HG02623 (cell line): ENCODE measurements at regions not wholly inside any gene's neighbourhood (a gene's known extent, or its start where the extent isn't known, plus 50 kb on each side); places are given as distances from the start of the nearest gene placed in this dataset.
A peak's percentile ranks its signal among the peaks of the same experiment; 100 is the strongest.
"Not testable (repeated sequence)": the region's sequence is repeated elsewhere in the genome, so short reads cannot be mapped to it uniquely, and the experiment has no call there.

Experiments
- ATAC-seq: cut with Tn5 transposase; IDR thresholded peaks from one replicate; pipeline ENCODE4 v1.9.1; 2021; ENCODE audit warnings: moderate library complexity; ENCODE audit not compliant: unreplicated experiment

DNA sequence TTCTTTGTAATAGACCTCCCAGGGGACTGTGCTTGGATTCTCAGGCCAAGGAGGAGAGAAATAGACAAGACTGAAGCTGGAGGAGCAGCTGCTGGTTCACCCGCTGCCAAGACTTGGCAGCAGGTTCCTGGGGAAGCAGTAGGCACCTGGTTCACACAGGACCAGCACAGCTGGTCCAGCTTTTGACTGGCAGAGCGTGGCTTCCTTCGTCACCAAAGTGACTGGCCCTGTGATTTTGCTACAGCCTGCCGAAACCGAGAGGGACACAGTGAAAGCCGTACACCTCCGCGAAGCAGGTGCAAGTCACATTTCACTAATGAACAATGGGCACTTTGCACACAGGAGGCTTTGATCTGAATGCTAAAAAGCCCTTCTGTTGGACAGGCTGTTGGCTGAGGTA, 199.0 kb downstream of the RNF144B start:
- no peak for ATAC-seq

DNA sequence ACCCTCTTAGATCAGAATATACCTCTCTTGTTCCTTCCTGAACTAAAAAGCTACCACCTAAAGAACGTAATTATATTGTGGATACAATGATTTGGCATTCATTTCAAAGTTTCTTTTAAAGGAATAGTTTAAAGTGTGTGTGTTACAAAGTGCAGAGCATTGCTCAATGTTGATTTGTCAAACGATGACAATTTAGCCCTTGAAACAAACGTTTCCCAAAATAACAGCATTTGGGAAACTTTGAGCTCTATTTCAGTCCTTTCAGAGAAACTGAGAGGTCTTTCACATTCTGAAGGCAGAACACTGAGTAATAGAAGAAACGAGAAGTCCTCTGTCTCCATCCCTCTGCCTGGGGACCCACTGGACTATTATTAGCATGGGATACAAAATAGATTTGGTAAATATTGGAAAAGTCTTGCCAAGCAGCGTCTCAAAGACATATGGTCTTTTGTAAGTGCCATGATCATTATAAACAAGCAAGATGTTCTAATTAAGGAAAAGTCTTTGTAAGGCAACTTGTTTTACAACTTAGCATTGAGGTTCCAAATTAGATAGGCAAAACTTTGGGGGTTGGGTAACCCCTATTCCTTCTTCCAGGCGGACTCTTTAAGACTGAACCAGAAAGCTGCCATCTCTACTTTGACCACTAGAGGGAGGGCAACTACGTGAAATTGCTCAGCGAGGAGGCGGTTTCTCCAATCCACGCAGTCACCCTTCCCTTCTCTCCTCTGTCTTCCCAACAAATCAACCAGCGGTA, 208.8 kb downstream of the RNF144B start:
- ATAC-seq: peak; percentile 66

DNA sequence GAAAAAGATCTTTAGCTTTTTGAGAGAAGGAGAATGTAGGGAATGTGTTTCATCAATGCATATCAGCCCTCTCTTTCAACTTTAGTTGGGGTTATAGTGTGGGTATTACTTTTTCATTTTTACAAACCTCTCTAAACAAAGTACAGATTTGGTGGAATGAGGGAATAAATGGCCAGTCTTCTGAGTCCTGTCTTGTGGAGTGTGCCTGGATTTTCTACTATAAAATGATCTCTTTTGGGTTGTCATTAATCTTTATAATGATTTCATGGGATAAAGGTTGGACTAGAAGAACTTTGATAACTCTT, 209.3 kb downstream of the RNF144B start:
- ATAC-seq: no peak

DNA sequence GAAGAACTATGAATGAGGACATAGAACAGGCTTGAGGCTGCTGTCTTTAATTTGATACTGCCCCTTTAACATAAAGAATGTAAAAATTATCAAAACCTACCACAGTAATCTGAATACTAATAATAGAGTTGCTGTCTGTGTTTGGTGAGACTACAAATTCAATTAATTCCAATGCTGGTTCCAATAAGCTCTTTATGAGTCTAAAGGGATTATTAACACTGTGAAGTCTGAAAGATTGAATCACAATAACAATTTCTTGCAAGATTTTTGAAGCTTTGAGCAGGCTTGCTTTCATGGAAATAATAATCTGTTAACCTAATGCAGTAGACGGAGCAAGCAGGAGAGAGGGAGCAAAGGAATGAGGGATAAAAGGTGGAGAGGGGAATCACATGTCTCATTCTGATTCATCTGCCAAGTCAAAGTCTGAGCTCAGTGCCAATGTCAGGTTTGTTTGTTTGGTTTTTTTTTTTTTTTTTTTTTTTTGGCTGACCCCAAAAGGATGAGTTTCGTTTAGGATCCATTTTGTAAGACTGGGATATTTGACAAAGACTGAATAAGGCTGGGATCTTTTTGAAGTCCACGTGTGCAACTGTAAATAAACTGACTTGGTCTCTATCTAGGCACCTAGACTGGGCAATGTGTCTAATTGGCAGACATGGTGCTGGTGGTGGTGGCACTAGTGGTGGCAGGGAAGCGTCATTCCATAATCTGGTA, 211.6 kb downstream of the RNF144B start:
- ATAC-seq: no peak

DNA sequence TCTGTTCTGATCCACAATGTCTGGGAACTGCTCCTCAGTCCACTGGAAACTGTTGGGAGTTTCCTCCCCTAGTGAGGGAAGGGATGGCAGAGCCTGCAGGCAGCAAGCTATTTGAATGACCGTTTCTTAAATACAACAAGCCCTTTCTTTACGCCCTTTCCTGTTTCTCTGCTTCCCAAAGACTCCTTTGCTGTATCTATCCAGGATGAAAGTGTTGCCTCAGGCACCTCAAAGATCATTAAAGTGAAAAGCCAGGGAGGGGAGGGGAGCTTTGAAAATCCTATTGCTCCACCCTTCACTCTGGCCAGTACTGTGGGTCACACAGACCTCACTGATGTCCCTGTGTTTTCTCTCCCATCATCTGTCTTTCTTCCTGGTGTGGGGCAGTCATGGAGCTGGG, 213.1 kb downstream of the RNF144B start:
- ATAC-seq: no peak

DNA sequence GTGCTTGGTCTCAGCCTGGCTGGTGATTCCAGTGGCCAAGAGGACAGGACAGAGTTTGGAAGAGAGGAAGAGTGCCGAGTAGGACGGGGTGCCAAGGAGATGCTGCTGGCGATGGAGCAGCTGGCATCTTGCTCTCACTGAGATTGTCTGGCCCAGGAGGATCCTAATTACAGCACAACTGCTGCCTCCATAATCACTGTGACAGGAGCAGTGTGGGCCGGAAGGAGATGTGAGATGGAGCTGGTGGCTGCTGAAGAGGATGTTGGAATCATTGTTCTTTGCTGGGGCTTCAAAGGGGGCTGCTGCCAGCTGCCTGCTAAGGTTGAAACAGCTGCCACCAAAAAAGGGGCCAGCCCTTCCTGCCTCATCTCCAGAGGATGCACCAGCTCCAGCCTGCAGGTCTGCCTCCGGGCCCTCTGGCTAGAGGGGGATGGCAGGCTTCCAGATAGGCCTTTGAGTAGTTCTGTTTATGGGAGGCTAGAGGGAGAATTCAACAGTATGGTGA, 214.4 kb downstream of the RNF144B start:
- no peak for ATAC-seq

DNA sequence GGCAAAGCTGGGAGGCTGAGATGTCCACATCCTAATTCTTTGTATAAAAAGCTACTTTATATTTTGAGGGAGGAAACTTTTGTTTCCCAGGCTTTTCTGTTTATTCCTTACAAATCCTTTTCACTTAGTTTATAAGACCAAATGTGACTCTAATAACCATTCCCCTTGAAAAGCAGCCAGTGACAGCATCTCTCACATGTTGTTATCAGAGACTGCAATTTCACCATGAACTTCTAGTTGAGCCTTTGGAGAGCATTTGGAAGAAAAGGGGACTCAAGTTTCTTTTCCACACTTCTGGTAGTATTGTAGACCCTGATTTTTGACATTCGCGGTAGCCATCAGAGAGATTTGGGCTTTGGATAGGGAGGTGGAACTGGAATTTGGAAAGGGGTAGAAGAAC, 215.8 kb downstream of the RNF144B start:
- ATAC-seq: no peak

DNA sequence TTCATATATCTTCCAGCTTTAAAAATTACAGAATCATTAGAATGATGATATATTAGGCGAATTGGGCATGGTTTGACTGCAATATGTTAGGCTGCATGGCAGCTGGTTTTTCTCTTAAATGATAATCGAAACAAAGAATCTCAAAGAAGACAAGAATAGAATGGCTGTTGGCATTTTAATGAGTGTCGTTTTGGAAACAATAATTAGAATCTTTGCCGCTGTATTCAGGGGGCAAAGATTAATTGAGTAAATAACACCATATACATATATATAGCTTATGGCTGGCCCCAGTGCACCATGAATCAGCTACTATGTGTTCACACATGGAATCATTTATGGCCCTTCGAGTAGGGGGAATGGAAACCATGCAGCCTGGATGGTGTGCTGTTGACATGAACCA, 216.2 kb downstream of the RNF144B start:
- ATAC-seq: no peak

DNA sequence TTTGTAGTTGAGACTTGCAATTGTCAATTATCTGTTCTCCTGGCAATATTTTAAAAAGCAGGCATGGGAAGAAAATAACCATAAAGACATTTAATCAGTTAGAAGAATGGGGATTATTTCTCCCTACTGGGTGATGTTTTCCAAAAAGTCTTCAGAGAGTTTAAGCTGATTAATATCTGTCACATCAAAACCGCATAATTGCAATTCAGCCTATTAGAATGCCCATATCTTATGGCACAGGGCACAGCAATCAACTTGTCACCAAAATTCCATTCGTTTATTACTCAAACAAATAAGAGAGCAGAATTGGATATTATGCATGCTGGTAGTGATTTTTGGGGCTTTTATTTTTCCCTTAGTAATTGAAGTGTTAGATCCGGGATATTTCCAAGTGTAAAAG, 218.7 kb downstream of the RNF144B start:
- no peak for ATAC-seq

DNA sequence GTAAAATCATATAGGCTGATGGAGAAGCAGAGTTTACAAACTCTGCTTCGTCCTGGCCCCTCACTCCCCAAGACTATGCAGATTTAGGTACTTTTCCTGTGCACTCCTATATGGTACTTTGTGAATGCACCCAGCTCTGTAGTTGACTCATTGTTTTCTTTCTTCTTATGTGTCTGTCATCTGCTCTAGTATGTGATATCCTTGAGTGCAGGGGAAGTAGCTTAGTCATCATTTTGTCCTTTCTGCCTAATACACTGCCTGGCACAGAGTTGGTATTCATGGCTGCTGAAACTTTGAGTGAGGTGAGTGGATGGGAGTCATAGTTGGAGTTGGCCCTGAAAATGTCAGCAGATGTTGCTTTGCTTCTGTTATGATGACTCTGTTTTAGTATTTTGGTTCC, 222.6 kb downstream of the RNF144B start:
- ATAC-seq: no peak

DNA sequence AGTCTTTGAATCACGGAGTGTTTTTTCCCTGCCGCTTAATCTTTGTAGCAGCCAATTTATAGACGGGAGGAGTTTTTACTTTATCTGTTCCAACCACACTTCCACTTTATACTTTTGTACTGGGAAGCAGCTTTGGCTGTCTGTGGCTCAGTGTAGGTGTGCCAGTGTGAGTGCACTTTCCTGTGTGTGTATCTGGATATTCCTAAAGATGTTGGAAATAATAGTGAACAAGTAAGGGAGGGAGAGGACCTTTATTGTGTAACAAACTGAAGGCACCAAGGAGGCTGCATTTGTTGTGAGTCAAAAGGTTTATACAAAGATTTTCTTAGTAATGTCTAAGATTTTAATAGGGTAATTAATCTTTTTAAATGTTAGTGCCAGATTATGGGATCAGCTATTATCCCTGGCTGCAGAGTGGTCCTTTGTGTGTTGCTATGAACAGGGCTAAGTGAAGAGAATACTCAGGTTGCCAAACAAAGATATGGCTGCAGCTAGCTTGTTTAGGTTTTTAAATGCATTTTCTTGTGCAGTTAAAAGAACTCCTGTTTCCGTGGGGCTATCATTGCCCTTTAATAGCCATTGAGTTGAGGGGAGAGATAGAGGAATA, 226.3 kb downstream of the RNF144B start:
- ATAC-seq: no peak

DNA sequence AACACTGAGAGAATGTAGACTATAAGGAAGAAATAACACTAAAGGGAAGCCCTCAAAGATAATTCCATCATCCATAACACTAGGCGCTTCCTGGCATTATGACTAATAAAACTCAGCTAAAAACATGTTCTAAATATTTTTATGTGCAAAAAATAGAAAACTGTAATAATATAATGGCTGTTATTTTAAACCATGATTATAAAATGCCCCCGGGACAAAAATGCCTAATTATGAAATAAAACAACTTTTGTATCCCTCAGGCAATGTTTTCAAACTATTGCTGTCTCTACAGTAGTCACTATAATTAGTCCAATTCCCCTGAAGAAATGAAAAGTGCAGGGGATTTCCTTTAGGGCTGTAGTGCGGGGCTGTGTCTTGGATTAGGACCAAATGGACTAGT, 242.4 kb downstream of the RNF144B start:
- no peak for ATAC-seq

DNA sequence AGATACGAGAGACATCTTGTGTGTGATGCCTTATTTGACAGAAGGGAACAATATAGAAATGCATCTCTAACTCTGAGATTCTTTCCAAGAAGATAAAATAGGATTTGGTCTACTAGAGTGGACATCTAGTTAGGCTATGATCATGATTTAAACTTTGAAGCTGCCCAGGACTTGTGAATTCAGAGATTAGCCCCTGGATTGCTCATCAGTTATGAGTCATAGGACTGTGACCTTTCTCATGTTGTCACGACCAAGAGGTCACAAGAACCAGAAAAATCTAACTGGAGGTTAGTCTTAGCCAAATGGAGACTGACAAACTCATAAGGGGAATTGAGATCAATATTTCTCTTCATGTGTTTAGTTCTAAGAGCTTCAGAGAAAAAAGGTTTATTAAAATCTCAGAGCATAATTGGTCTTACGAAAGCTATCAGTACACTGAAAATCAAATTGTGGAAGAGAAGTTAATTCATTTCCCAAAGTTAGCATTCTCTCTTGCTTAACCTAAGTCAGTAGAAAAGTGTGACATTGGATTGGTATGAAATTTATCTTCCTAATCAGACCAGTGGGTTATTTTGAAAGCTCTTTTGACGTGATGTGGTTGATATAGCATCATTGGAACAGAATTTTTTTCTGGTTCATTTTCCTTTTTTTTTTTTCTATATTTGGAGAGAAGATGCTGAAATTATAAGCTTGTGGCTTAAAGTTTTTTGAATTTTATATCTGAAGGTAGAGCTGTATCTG, 245.7 kb downstream of the RNF144B start:
- no peak for ATAC-seq

DNA sequence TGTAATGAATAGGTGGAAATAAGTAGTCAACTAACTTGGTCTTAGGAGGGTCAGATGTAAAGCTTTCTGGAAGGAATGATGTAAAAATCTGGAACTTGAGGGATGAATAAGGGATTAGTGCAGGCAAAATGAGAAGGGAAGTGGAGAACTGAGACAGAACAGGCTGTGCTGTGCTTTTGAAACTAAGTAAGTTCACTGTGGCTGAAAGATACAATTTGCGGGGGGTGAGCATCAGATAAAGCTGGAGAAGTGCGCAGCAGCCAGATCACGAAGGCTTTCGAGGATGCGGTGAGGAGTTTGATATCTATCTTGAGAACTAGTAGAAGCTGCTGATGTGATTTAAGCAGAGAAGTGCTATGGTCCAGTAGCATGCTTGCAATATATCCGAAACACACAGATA, 247.8 kb downstream of the RNF144B start:
- no peak for ATAC-seq

DNA sequence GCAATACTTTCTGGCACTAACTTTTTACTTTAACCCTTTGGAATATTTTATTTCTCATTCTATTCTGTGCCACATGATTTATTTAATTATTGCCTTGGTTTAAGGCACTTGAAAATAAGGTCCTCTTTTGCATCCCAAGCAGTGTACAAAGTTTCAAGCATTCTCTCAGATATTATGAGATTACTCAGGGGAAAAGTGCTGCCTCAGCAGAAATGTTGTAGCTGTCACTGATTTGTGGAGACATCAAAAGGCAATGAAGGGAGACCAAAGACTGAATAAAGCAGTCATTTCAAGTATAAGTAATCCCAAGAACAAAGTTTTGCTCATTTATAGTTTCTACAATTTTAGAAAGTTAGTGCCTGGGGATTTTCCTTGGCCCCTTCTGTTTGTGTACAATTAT, 253.0 kb downstream of the RNF144B start:
- ATAC-seq: no peak

DNA sequence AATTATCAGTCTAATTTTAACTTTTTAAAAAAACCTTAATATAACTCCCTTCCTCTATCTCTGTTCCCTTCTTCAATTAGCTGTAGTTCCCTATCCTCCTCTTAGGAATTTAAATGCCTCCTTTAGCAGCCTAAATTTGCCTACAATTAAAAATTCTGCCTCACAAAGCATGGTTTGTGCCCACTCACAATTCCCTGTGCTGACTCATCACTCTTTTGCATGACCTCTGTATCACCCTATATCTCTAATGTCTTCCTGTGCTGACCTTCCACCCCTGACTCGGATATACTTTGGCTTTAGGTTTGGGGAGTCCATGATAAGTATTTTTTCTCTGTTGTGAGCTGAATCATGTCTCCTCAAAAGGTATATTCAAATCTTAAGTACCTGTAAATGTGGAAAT, 253.6 kb downstream of the RNF144B start:
- ATAC-seq: no peak

DNA sequence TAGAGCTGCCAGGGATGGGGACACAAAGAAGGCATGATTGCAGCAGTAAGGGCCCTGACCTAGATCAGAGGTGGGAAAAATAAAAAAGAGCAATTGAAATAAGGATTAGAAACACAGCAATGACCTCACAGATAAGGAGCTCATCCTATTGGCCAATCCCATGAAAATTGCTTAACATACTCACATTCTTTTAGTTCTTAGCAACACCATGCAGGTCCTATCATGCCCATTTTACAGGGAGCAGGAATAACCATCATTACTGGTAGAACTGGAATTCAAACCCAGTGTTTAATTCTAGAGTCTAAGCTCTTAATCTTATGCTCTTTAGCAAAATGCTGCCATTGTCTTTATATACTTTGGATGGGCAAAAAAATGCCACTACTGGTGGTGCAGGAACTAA, 267.7 kb downstream of the RNF144B start:
- no peak for ATAC-seq

DNA sequence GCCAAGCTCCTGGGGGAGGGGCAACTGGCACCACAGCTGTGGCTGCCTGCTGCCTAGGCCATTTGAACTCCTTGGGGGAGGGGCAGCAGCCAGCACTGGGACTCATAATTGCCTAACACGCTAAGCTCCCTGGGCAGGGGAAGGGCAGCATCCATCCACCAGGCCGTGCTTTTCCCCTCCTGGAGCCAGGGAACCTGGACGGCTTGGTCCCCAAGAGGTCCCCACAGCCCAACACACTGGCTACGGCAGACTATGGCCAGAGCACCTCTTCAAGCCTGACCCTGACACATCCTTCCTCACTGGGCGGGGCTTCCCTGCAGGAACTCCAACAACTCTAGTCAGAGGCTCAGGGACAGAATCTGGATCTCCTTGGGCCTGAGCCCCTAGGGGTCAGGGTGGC, 269.4 kb downstream of the RNF144B start:
- no peak for ATAC-seq

DNA sequence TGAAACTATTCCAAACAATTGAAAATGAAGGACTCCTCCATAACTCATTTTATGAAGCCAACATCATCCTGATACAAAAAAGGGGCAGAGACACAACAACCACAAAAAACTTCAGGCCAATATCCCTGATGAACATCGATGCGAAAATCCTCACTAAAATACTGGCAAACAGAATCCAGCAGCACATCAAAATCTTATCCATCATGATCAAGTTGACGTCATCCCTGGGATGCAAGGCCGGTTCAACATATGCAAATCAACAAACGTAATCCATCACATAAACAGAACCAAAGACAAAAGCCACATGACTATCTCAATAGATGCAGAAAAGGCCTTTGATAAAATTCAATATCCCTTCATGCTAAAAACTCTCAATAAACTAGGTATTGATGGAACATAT, 272.8 kb downstream of the RNF144B start:
- ATAC-seq: not testable (repeated sequence)

DNA sequence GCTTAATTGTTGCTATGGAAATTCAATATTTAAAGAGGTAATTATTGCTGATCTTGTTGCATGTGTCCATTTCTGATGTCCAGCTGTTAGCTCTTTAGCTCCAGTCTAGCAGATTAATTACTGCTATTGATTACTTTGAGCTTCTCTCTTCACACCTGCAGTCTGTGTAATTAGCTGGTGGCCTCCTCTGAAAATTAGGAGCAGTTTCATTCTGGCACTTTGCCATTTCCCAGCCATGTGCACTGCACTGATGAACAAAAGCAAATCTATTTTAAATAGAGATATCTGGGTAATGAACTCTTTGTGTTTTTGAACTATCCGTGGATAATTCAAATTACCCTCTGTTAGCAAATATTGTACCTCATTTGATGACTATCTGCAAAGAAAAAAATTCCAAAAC, 275.9 kb downstream of the RNF144B start:
- ATAC-seq: no peak

DNA sequence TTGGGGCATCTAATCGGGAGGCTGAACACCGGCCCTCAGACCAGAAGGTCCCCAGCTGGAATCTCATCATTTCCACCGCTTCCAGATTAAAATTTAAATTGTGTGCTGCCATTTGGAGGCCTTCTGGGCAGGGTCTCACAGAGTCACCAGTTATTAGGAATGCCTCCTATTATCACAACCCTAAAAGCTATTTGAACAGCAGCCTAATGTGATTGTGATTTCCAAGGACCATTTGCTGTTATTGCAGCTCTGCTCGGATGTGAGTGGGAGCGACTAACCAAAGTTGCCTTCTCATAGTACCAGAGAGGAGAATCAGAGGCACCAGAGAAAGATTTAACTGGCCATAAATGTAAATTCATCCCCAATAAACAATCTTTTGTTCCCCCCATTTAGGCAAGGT, 277.3 kb downstream of the RNF144B start:
- no peak for ATAC-seq

DNA sequence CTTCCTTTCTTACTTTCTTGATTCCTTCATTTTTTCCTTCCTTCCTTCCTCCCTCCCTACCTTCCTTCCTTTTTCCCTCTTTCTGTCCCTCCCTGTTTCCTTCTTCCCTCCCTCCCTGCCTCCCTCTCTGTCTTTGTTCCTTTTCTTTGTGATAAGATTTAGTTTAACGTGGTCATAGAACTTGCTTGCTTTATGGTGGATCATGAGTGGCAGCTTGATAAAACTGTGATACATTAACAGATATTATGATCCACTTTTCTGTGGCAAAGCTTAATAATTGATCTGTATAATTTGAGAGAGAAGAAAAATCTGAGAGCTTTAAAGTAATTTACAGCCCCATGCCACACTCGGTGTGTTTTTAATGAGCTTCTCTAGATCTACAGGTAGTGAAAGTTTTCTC, 280.5 kb downstream of the RNF144B start:
- ATAC-seq: no peak
